AG09319 (cell line): ENCODE measurements at regions not wholly inside any gene's neighbourhood (a gene's known extent, or its start where the extent isn't known, plus 50 kb on each side); places are given as distances from the start of the nearest gene placed in this dataset.
"Not testable (repeated sequence)": the region's sequence is repeated elsewhere in the genome, so short reads cannot be mapped to it uniquely, and the experiment has no call there.

Source experiments
- DNase-seq: peaks from one replicate; pipeline ENCODE4 v3.0.0-alpha.2; 2010; ENCODE audit warnings: low read depth; ENCODE audit errors: extremely low read depth
- CTCF ChIP-seq: IDR thresholded peaks from 2 replicates; pipeline ENCODE4 v1.5.1; 2011; ENCODE audit warnings: low read depth, mild to moderate bottlenecking, inconsistent platforms, low read length, moderate library complexity

- no peak for DNase-seq
- TF ChIP-seq CTCF = no peak
These were observed 287.4 kb downstream of the TECRL start for GRCh38 chr4:64121803-64122202.

- TF ChIP-seq CTCF = no peak
- no peak for DNase-seq
These were observed 303.3 kb downstream of the TECRL start for GRCh38 chr4:64105903-64106302.

- no peak for TF ChIP-seq CTCF
These were observed 313.9 kb downstream of the TECRL start for GRCh38 chr4:64095398-64095797.

GRCh38 chr4:64079316-64079715, 329.9 kb downstream of the TECRL start:
- DNase-seq = no peak
- TF ChIP-seq CTCF = no peak

More at GRCh38 chr4:64095398-64095797, 313.9 kb downstream of the TECRL start:
- DNase-seq = no peak

- TF ChIP-seq CTCF = no peak
- DNase-seq = no peak
These were observed 341.2 kb downstream of the TECRL start for GRCh38 chr4:64068096-64068495.

GRCh38 chr4:64062991-64063390, 346.3 kb downstream of the TECRL start:
- TF ChIP-seq CTCF = no peak
- DNase-seq = no peak

GRCh38 chr4:64037033-64037432, 372.2 kb downstream of the TECRL start:
- DNase-seq = not testable (repeated sequence)

GRCh38 chr4:64022560-64022959, 386.7 kb downstream of the TECRL start:
- no peak for TF ChIP-seq CTCF
- no peak for DNase-seq
